Activated CD8-positive, alpha-beta memory T cell treated with anti-CD3 and anti-CD28 coated beads, Interleukin-2, amount 50 U/mL, for 24 hours (primary cell): ENCODE measurements at regions not wholly inside any gene's neighbourhood (a gene's known extent, or its start where the extent isn't known, plus 50 kb on each side); places are given as distances from the start of the nearest gene placed in this dataset.
"Not testable (repeated sequence)": the region's sequence is repeated elsewhere in the genome, so short reads cannot be mapped to it uniquely, and the experiment has no call there.

Experiments used
- DNase-seq: peaks from one replicate; pipeline ENCODE4 v3.0.0-alpha.2; 2020; ENCODE audit errors: extremely low read depth

- no peak for DNase-seq
Observed at GRCh38 chr2:194383401-194383800, 1273.6 kb upstream of the SLC39A10 start.

GRCh38 chr2:194382221-194382620, 1274.8 kb upstream of the SLC39A10 start:
- DNase-seq = no peak

- DNase-seq = no peak
Observed at GRCh38 chr2:194380011-194380410, 1277.0 kb upstream of the SLC39A10 start.

- DNase-seq = not testable (repeated sequence)
Observed at GRCh38 chr2:194367390-194367789, 1289.6 kb upstream of the SLC39A10 start.

- DNase-seq = no peak
Observed at GRCh38 chr2:194363878-194364277, 1293.1 kb upstream of the SLC39A10 start.

- DNase-seq = no peak
Observed at GRCh38 chr2:194363295-194363694, 1293.7 kb upstream of the SLC39A10 start.

- DNase-seq = no peak
Observed at GRCh38 chr2:194352505-194352904, 1304.5 kb upstream of the SLC39A10 start.

GRCh38 chr2:194346193-194346592, 1310.8 kb upstream of the SLC39A10 start:
- no peak for DNase-seq

GRCh38 chr2:194345347-194345746, 1311.7 kb upstream of the SLC39A10 start:
- no peak for DNase-seq

GRCh38 chr2:194343167-194343566, 1313.9 kb upstream of the SLC39A10 start:
- DNase-seq = no peak

- DNase-seq = no peak
Observed at GRCh38 chr2:194332799-194333490, 1324.1 kb upstream of the SLC39A10 start.

GRCh38 chr2:194328456-194328855, 1328.6 kb upstream of the SLC39A10 start:
- no peak for DNase-seq

GRCh38 chr2:194327196-194327888, 1329.7 kb upstream of the SLC39A10 start:
- DNase-seq = no peak

- no peak for DNase-seq
Observed at GRCh38 chr2:194323740-194324139, 1333.3 kb upstream of the SLC39A10 start.

- no peak for DNase-seq
Observed at GRCh38 chr2:194320520-194320919, 1336.5 kb upstream of the SLC39A10 start.

GRCh38 chr2:194319222-194319992, 1337.6 kb upstream of the SLC39A10 start:
- DNase-seq = no peak

GRCh38 chr2:194314042-194314441, 1343.0 kb upstream of the SLC39A10 start:
- DNase-seq = no peak

- DNase-seq = no peak
Observed at GRCh38 chr2:194304191-194304590, 1352.8 kb upstream of the SLC39A10 start.

GRCh38 chr2:194301946-194302345, 1355.1 kb upstream of the SLC39A10 start:
- no peak for DNase-seq

- DNase-seq = no peak
Observed at GRCh38 chr2:194294156-194294555, 1362.9 kb upstream of the SLC39A10 start.

- no peak for DNase-seq
Observed at GRCh38 chr2:194291104-194291503, 1365.9 kb upstream of the SLC39A10 start.

GRCh38 chr2:194289712-194290346, 1367.2 kb upstream of the SLC39A10 start:
- DNase-seq = no peak
